H7 (cell line): ENCODE measurements at regions not wholly inside any gene's neighbourhood (a gene's known extent, or its start where the extent isn't known, plus 50 kb on each side); places are given as distances from the start of the nearest gene placed in this dataset.
"Not testable (repeated sequence)": the region's sequence is repeated elsewhere in the genome, so short reads cannot be mapped to it uniquely, and the experiment has no call there.

ENCODE experiments used
- DNase-seq: peaks from one replicate; pipeline ENCODE4 v3.0.0; 2012
- H3K27me3 ChIP-seq: 2 replicates; pipeline ENCODE4 v1.6.0; 2011; ENCODE audit warnings: mild to moderate bottlenecking, low read length; ENCODE audit not compliant: control insufficient read depth, insufficient read depth
- H3K36me3 ChIP-seq: replicated peaks from 2 replicates; pipeline ENCODE4 v1.5.1; 2011; ENCODE audit warnings: low read length; ENCODE audit not compliant: control insufficient read depth, insufficient read depth
- H3K4me3 ChIP-seq: 2 replicates; pipeline ENCODE4 v1.5.1; 2011; ENCODE audit warnings: low read depth, mild to moderate bottlenecking, control low read depth, low read length, moderate library complexity; ENCODE audit not compliant: insufficient read depth

DNA sequence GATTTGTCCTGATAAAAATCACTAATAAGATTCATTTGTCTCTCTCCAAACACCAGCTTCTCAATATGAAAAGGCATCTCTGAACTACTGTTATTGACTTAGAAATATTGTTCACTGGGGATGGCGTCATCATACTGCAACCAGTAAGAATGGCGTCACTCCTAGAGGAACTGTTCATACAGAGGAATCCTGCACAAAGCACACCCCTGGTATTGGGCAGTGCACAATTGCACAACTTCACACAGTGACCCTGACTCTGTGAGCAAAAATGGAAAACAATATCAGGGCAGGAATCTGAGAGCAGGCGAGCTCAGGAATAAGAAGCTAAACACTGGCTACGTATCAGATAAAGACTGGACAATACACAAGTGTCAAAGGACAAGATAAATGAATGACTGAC, 66.7 kb upstream of the PNPLA4 start:
- Histone ChIP-seq H3K27me3 (no peaks in the 10 kb centered on the region), H3K4me3 (no peak overlapping the region), H3K36me3 (no peaks in the 10 kb centered on the region)
- no peak for DNase-seq

DNA sequence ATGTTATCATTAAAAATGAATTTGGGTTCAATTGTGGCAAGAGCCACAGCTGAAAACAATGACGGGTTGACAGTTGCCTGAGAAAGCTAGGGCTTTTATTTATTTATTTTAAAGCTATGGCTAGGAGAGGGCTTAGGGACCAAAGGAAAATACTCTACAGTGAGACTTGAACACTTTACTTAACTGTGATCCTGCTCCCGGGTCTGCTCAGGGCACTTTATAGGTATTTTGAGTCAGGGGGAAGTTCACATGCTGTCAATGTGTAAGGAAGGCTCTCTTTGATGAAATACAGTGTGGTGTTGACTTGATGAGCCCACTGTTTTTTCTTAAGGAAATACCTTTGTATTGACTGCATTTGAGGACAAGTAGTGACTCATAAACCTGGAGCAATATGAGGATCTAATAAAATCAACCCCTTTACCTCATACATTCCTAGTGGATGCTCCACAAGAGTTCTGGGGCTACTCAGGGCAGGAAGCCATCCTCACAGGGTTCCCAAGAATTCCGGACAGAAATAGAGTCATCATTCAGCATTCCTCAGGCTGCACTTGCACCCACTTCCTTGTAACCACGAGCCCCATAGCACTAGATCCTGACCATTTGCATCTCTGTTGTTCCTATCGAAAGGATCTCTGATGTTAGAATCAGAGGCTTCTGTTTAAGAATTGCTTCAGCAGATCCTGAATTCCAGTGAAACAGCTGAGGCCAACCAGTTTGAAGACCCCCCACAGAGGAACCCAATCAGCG, 61.0 kb upstream of the PNPLA4 start:
- H3K4me3 ChIP-seq, H3K36me3 ChIP-seq, H3K27me3 ChIP-seq, DNase-seq: not testable (repeated sequence)

DNA sequence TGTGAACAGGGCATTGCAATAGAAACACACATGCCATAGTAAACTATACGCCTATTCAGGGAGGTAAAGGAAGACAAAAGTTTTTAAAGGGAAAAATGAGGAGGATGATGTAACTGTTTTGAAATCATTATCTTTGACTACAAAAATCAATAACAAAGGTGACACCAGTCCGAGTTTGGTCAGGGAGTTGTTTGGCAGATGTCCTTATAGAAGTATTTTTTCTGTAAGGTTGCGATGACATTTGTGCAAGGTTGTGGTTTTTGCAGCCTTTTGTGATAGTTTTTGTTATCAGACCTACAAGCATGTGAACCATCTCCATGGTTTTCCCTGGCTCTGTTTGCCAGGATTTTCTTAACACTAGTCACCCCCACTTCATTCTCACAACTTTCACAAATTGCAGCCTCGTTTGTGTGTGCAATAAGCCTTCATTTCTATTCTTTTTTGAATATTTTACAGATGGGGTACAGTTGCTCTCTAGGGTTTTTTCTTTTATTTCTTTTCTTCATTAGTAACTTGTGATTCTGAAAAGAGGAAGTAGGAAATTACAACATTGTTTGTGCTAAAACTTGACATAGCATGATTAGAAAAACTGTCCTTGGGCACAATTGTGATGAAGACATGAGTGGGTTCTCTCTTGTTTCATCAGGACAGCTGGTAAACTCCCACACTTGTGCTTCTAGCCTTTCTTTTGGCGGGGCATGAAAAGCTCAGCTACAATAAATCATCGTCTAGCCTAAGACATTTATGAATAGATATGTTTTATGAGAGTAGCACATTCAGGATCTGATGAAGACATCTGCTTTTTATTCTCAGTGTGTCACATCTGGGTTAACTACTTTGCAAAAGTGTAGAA, 60.2 kb upstream of the PNPLA4 start:
- no peaks in the 10 kb centered on the region for H3K27me3 ChIP-seq
- H3K4me3 ChIP-seq = no peak overlapping the region
- no peak for DNase-seq
- no peaks in the 10 kb centered on the region for H3K36me3 ChIP-seq

DNA sequence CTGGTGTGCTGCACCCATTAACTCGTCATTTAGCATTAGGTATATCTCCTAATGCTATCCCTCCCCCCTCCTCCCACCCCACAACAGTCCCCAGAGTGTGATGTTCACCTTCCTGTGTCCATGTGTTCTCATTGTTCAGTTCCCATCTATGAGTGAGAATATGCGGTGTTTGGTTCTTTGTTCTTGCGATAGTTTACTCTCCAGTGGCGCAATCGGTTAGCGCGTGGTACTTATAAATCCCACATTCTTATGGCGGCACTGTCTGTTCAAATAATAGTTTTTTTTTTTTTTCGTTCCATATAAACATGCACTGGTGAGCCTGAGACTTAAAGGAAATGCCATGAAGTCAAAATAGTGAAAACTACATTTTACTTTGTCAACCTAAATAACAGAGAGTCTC, 59.5 kb upstream of the PNPLA4 start:
- H3K36me3 ChIP-seq, H3K27me3 ChIP-seq, DNase-seq, H3K4me3 ChIP-seq: not testable (repeated sequence)

DNA sequence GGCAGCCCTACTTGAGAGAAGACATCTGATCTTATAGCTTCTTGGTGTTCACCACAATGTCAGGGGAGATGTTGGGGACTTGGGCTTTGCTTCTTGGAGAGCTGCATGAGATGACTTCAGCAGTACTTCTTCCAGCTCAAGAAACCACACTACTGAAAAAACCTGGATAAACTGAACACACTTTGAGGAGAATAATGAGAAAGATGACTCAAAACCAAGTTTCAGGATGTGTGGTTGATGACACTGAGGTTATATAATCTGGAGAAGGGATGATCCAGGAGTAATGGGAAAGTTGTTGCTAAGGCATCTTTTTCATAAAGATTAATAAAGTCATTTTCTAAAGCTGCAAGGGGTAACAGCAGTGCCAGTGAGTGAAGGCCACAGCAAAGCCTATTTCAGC, 58.4 kb upstream of the PNPLA4 start:
- DNase-seq = no peak
- Histone ChIP-seq H3K36me3 (no peaks in the 10 kb centered on the region), H3K27me3 (no peaks in the 10 kb centered on the region), H3K4me3 (no peak overlapping the region)

DNA sequence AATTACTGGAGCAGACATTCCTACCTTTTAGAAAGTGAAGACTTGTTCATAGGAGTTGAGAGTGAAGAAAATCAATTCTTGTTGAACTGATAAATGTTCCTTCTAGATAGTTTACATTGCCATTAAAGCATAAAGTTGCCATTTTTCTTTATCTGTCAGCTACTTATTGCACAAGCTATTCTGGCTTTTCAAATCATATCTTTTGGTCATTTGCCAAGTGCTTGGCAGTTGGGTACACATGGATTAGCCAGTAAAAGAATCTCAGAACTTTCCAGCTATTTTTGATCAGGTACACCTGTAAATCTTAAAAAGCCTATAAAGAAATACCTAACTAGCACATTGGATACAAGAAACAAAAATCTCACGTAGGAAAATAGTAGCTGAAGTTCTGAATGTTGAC, 56.4 kb upstream of the PNPLA4 start:
- Histone ChIP-seq H3K27me3 (no peaks in the 10 kb centered on the region), H3K4me3 (no peak overlapping the region), H3K36me3 (no peaks in the 10 kb centered on the region)
- no peak for DNase-seq
